ENCODE measurements at regions not wholly inside any gene's neighbourhood (a gene's known extent, or its start where the extent isn't known, plus 50 kb on each side); places are given as distances from the start of the nearest gene placed in this dataset.

DNA sequence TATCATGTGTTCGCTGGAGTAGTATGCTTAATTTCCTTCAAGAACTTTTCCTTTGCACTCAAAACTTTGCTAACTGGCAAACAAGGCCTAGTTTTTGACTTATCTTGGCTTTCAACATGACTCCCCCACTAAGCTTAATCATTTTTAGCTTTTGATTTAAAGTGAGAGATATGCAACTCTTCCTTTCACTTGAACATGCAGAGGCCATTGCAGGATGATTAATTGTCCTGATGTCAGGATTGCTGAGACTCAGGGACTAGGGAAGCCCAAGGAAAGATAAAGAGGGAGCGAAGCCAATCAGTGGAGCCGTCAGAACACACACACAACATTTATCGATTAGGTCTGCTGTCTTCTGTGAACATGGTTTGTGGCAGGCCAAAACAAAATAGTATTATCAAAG, 491.4 kb downstream of the CBLN4 start:
- 58 to 66% methylated on average over 4 of the region's 4 CpGs for WGBS, 2 donors
- H3K36me3 ChIP-seq, result no peaks in the 10 kb centered on the region
- TF ChIP-seq EP300 (IDR thresholded peaks at IDR 0.05) (no peak), POLR2AphosphoS5 (IDR thresholded peaks at IDR 0.05) (no peak), POLR2A (IDR thresholded peaks at IDR 0.05) (no peak)
- TF ChIP-seq, protein P1, sequence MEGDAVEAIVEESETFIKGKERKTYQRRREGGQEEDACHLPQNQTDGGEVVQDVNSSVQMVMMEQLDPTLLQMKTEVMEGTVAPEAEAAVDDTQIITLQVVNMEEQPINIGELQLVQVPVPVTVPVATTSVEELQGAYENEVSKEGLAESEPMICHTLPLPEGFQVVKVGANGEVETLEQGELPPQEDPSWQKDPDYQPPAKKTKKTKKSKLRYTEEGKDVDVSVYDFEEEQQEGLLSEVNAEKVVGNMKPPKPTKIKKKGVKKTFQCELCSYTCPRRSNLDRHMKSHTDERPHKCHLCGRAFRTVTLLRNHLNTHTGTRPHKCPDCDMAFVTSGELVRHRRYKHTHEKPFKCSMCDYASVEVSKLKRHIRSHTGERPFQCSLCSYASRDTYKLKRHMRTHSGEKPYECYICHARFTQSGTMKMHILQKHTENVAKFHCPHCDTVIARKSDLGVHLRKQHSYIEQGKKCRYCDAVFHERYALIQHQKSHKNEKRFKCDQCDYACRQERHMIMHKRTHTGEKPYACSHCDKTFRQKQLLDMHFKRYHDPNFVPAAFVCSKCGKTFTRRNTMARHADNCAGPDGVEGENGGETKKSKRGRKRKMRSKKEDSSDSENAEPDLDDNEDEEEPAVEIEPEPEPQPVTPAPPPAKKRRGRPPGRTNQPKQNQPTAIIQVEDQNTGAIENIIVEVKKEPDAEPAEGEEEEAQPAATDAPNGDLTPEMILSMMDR (IDR thresholded peaks at IDR 0.05), result no peak
- no peak for ATAC-seq (ENCODE audit: low FRiP score in 2 of 2)
- H3K27ac ChIP-seq, result no peak overlapping the region
- no peak overlapping the region for H3K4me3 ChIP-seq
- no peaks in the 10 kb centered on the region for H3K4me1 ChIP-seq
- no peaks in the 10 kb centered on the region for H3K9me3 ChIP-seq
- no peaks in the 10 kb centered on the region for H3K27me3 ChIP-seq
- DNase-seq, result no peak

- Histone ChIP-seq H3K4me1 (no peaks in the 10 kb centered on the region), H3K4me3 (no peak overlapping the region), H3K27me3 (no peaks in the 10 kb centered on the region), H3K36me3 (no peaks in the 10 kb centered on the region), H3K27ac (no peak overlapping the region), H3K9me3 (no peaks in the 10 kb centered on the region)
- 36 to 54% methylated on average over 4 of the region's 4 CpGs for WGBS, 2 donors
- TF ChIP-seq POLR2AphosphoS5 (IDR thresholded peaks at IDR 0.05) (no peak), POLR2A (IDR thresholded peaks at IDR 0.05) (no peak), EP300 (IDR thresholded peaks at IDR 0.05) (no peak)
- TF ChIP-seq, protein P1 (IDR thresholded peaks at IDR 0.05), result no peak
- no peak for ATAC-seq (ENCODE audit: low FRiP score in 2 of 2)
- peak in 1 of 2 donors; percentile 26 for DNase-seq
Observed at GRCh38 chr20:55500130-55500529, 505.2 kb downstream of the CBLN4 start.

- H3K4me3 ChIP-seq, result no peak overlapping the region
- H3K36me3 ChIP-seq, result no peaks in the 10 kb centered on the region
- H3K27ac ChIP-seq, result no peak overlapping the region
- DNase-seq (no peak), ATAC-seq (ENCODE audit: low FRiP score in 2 of 2) (no peak)
- TF ChIP-seq POLR2A (IDR thresholded peaks at IDR 0.05) (no peak), POLR2AphosphoS5 (IDR thresholded peaks at IDR 0.05) (no peak), EP300 (IDR thresholded peaks at IDR 0.05) (no peak)
- TF ChIP-seq, protein P1 (IDR thresholded peaks at IDR 0.05), result no peak
- H3K27me3 ChIP-seq, result no peaks in the 10 kb centered on the region
- no peaks in the 10 kb centered on the region for H3K9me3 ChIP-seq
- no peaks in the 10 kb centered on the region for H3K4me1 ChIP-seq
- WGBS, 2 donors, result 86 to 90% methylated on average over 1 of the region's 1 CpG
Observed at GRCh38 chr20:55488593-55488992, 516.7 kb downstream of the CBLN4 start.

DNA sequence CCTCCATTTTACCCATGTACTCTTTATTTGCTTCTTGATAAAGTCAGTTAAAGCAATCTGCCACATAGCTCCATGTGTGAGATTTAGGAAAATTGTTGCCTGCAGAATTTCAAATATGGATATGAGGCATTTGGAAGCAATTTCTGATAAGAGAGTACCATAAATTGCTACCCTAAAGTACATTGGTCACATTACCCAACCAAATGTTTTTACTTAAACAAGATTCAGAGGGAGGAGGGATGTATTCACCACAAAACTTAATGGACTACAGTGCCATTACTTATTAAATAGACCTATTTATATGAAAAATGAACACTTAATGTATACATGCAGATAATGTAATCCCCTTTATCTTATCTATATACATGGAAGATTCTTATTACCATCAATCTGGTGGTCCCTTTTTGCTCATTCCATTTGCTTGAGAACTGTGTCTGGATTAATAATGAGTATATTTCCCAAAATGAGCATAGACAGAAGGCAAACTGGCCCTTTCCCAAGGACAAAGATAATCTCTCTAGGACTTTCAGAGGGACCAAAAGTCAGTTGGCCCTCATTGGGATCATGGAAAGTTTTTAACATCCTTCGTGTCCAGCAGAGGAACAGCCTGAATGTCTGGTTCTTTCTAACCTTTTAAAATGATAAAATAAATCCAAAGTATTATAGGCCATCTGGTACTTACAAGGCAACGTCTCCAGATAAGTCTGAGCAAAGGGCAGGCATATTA, 526.4 kb downstream of the CBLN4 start:
- H3K27me3 ChIP-seq, result no peaks in the 10 kb centered on the region
- 56 to 58% methylated on average over 2 of the region's 2 CpGs for WGBS, 2 donors
- DNase-seq (no peak), ATAC-seq (ENCODE audit: low FRiP score in 2 of 2) (no peak)
- no peaks in the 10 kb centered on the region for H3K4me1 ChIP-seq
- no peaks in the 10 kb centered on the region for H3K36me3 ChIP-seq
- no peaks in the 10 kb centered on the region for H3K9me3 ChIP-seq
- TF ChIP-seq EP300 (IDR thresholded peaks at IDR 0.05) (no peak), POLR2A (IDR thresholded peaks at IDR 0.05) (no peak), POLR2AphosphoS5 (IDR thresholded peaks at IDR 0.05) (no peak)
- TF ChIP-seq, protein P1 (IDR thresholded peaks at IDR 0.05), result no peak
- H3K4me3 ChIP-seq, result no peak overlapping the region
- H3K27ac ChIP-seq, result no peak overlapping the region

- no peaks in the 10 kb centered on the region for H3K9me3 ChIP-seq
- no peak overlapping the region for H3K27ac ChIP-seq
- TF ChIP-seq POLR2A (IDR thresholded peaks at IDR 0.05), result no peak
- TF ChIP-seq, protein P1 (IDR thresholded peaks at IDR 0.05), result no peak
- no peak for TF ChIP-seq EP300 (IDR thresholded peaks at IDR 0.05)
- no peak for TF ChIP-seq POLR2AphosphoS5 (IDR thresholded peaks at IDR 0.05)
- DNase-seq, result no peak
- H3K4me3 ChIP-seq, result no peak overlapping the region
- H3K4me1 ChIP-seq, result no peaks in the 10 kb centered on the region
- no peaks in the 10 kb centered on the region for H3K27me3 ChIP-seq
- no peaks in the 10 kb centered on the region for H3K36me3 ChIP-seq
- WGBS, 2 donors, result 66 to 70% methylated on average over 4 of the region's 4 CpGs
- ATAC-seq (ENCODE audit: low FRiP score in 2 of 2), result no peak
Observed at GRCh38 chr20:55472704-55473103, 532.6 kb downstream of the CBLN4 start.
